GM12878 (cell line): ENCODE measurements at regions not wholly inside any gene's neighbourhood (a gene's known extent, or its start where the extent isn't known, plus 50 kb on each side); places are given as distances from the start of the nearest gene placed in this dataset.
"Not testable (repeated sequence)": the region's sequence is repeated elsewhere in the genome, so short reads cannot be mapped to it uniquely, and the experiment has no call there.

ENCODE experiments used
- ATAC-seq: fragments of 200-7000 bp; cut with Tn5 transposase; 3 replicates; pipeline ENCODE4 v1.9.1; 2020; ENCODE audit warnings: mild to moderate bottlenecking, moderate library complexity
- BruUV-seq: library from RNA; stranded (reverse); fragments of 400-500 nt; replicated peaks from 2 replicates; lab custom pipeline; 2021; lab: Mats Ljungman, UMichigan
- CTCF ChIA-PET: fragments of 300-600 bp; sonication (Branson Sonifier 250); formaldehyde crosslinking; extraction: SDS; loops from one replicate; lab custom pipeline; 2021; ENCODE audit warnings: inconsistent platforms; lab: Yijun Ruan, JAX
- POLR2A ChIA-PET: fragments of 350-600 bp; formaldehyde crosslinking; extraction: SDS; loops from one replicate; lab custom pipeline; 2021; ENCODE audit warnings: inconsistent platforms; lab: Charles Lee
- RAD21 ChIA-PET: fragments of 300-600 bp; sonication (Branson Sonifier 250); formaldehyde crosslinking; loops from one replicate; lab custom pipeline; 2023; ENCODE audit warnings: antibody characterized with exemption; ENCODE audit not compliant: unreplicated experiment; lab: Charles Lee
- SMC1A ChIA-PET: fragments of 300-600 bp; sonication (Branson Sonifier 250); formaldehyde crosslinking; loops from one replicate; lab custom pipeline; 2023; ENCODE audit not compliant: unreplicated experiment, uncharacterized antibody; lab: Charles Lee
- DNase-seq: peaks from one replicate; pipeline ENCODE4 v3.0.0-alpha.2; 2011; ENCODE audit warnings: low read depth, low spot score
- FAIRE-seq: peaks from 3 replicates; lab custom pipeline; 2011; peaks lifted over from hg19 to GRCh38; lab: Jason Lieb, UNC
- H2AFZ ChIP-seq: 2 replicates; pipeline ENCODE4 v1.6.0; 2011; ENCODE audit warnings: low read depth, low read length, control low read depth; ENCODE audit not compliant: control insufficient read depth
- H3K27ac ChIP-seq: 2 replicates; pipeline ENCODE4 v1.5.1; 2011; ENCODE audit warnings: control low read depth; ENCODE audit not compliant: control insufficient read depth, insufficient read depth
- H3K27me3 ChIP-seq, 2 experiments: replicated peaks in 1 of 2; 2 replicates each; pipeline versions ENCODE4 v1.6.0 to v1.6.1; 2011; ENCODE audit warnings: low read length in 1 of 2; ENCODE audit not compliant: control insufficient read depth in 2 of 2, insufficient read depth in 2 of 2
- H3K36me3 ChIP-seq, 2 experiments: 2 replicates each; pipeline ENCODE4 v1.5.1; 2011; ENCODE audit warnings: low read length in 1 of 2; ENCODE audit not compliant: control insufficient read depth in 2 of 2, insufficient read depth in 2 of 2
- H3K4me1 ChIP-seq: 2 replicates; pipeline ENCODE4 v1.6.1; 2011; ENCODE audit warnings: mild to moderate bottlenecking, low read length, moderate library complexity, mixed read lengths; ENCODE audit not compliant: control insufficient read depth, insufficient read depth
- H3K4me2 ChIP-seq: 2 replicates; pipeline ENCODE4 v1.6.0; 2011; ENCODE audit warnings: control low read depth; ENCODE audit not compliant: control insufficient read depth, insufficient read depth
- H3K4me3 ChIP-seq: fragments of 200-600 bp; sonication (generic); 2 replicates; pipeline ENCODE4 v1.5.1; 2016
- H3K79me2 ChIP-seq: 2 replicates; pipeline ENCODE4 v1.6.0; 2011; ENCODE audit warnings: low read length; ENCODE audit not compliant: control insufficient read depth, insufficient read depth
- H3K9ac ChIP-seq: 2 replicates; pipeline ENCODE4 v1.8.0; 2011; ENCODE audit warnings: low read length, control low read depth, mixed read lengths; ENCODE audit not compliant: control insufficient read depth, insufficient read depth
- H3K9me3 ChIP-seq: replicated peaks from 3 replicates; pipeline ENCODE4 v1.5.1; 2011; ENCODE audit warnings: mild to moderate bottlenecking, low read length; ENCODE audit not compliant: control insufficient read depth, insufficient read depth
- H4K20me1 ChIP-seq: 2 replicates; pipeline ENCODE4 v1.6.0; 2011; ENCODE audit not compliant: control insufficient read depth, insufficient read depth
- WGBS: methylation state at CpG from one replicate; pipeline ENCODE4 v1.1.6; 2016; ENCODE audit warnings: low lambda C conversion rate; ENCODE audit not compliant: insufficient replicate concordance, insufficient coverage; ENCODE audit errors: missing lambda C conversion rate; 5-methylcytosine and 5-hydroxymethylcytosine counted together
- in situ Hi-C: fragments of 300-500 bp; cut with MboI; formaldehyde crosslinking; loops from 9 replicates; pipeline ENCODE4 v1.14.3; 2018; ENCODE audit warnings: mixed read lengths
- intact Hi-C: fragments of 100-400 bp; cut with micrococcal nuclease; formaldehyde crosslinking; loops from one replicate; pipeline ENCODE4 v1.14.2; 2022; ENCODE audit not compliant: unreplicated experiment

DNA sequence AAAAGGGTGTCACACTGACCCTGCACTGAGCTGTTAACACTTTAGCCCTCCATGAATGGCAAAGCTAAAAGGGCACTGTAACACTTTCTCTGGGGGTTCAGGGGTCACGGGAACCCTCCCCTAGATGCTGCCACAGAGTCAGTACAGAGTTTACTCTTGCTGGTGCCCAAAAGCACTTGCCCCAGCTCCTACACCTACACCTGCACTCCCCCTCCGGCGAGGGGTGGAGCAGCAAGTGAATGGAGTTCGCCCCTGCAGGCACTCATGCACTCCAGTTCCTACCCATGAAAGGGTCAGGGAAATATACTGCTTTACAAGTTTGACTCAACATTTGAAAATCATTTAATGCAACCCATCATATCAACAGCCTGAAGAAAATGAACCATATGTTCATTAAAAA, 355.7 kb upstream of the SPATA31A3 start:
- BruUV-seq, SMC1A ChIA-PET, CTCF ChIA-PET, H3K27me3 ChIP-seq, FAIRE-seq, DNase-seq, H4K20me1 ChIP-seq, H2AFZ ChIP-seq, H3K4me1 ChIP-seq, H3K27ac ChIP-seq, RAD21 ChIA-PET, ATAC-seq, H3K79me2 ChIP-seq, POLR2A ChIA-PET, H3K4me3 ChIP-seq, H3K4me2 ChIP-seq, H3K9ac ChIP-seq, H3K9me3 ChIP-seq, intact Hi-C loops, in situ Hi-C loops, H3K36me3 ChIP-seq: not testable (repeated sequence)
- no CpG with 5 or more reads among the region's 4 CpGs for WGBS

GRCh38 chr9:67339216-67339615, 346.9 kb upstream of the SPATA31A3 start:
- intact Hi-C loops, H3K9me3 ChIP-seq, ATAC-seq, in situ Hi-C loops, POLR2A ChIA-PET, RAD21 ChIA-PET, BruUV-seq, H3K27ac ChIP-seq, H3K4me1 ChIP-seq, CTCF ChIA-PET, FAIRE-seq, H2AFZ ChIP-seq, SMC1A ChIA-PET, DNase-seq, H3K4me2 ChIP-seq, H3K27me3 ChIP-seq, H3K79me2 ChIP-seq, H3K36me3 ChIP-seq, H3K9ac ChIP-seq, H3K4me3 ChIP-seq, H4K20me1 ChIP-seq: not testable (repeated sequence)
- no CpG with 5 or more reads among the region's 7 CpGs for WGBS

DNA sequence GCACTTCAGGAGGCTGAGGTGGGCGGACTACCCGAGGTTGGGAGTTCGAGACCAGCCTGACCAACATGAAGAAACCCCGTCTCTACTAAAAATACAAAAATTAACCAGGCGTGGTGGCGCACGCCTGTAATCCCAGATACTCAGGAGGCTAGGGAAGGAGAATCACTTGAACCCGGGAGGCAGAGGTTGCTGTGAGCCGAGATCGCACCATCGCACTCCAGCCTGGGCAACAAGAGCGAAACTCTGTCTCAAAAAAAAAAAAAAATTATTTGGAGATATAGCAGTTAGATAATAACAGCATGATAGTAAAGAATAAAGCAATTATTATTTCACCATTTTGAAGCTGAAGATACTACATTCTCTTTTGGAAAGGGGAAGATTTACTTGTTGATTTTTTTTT, 345.9 kb upstream of the SPATA31A3 start:
- RAD21 ChIA-PET, H3K4me1 ChIP-seq, FAIRE-seq, ATAC-seq, H3K9ac ChIP-seq, H3K4me2 ChIP-seq, POLR2A ChIA-PET, H3K4me3 ChIP-seq, H3K27ac ChIP-seq, H3K27me3 ChIP-seq, DNase-seq, H3K9me3 ChIP-seq, intact Hi-C loops, H2AFZ ChIP-seq, H3K36me3 ChIP-seq, H4K20me1 ChIP-seq, SMC1A ChIA-PET, CTCF ChIA-PET, in situ Hi-C loops, BruUV-seq, H3K79me2 ChIP-seq: not testable (repeated sequence)
- 60% methylated on average over 8 of the region's 12 CpGs for WGBS

GRCh38 chr9:67334727-67335572, 342.6 kb upstream of the SPATA31A3 start:
- POLR2A ChIA-PET, intact Hi-C loops, H3K79me2 ChIP-seq, BruUV-seq, H3K36me3 ChIP-seq, H3K27ac ChIP-seq, CTCF ChIA-PET, H3K4me2 ChIP-seq, H4K20me1 ChIP-seq, DNase-seq, in situ Hi-C loops, SMC1A ChIA-PET, H2AFZ ChIP-seq, FAIRE-seq, H3K9ac ChIP-seq, RAD21 ChIA-PET, H3K9me3 ChIP-seq, H3K4me3 ChIP-seq, H3K27me3 ChIP-seq, H3K4me1 ChIP-seq: not testable (repeated sequence)
- no CpG with 5 or more reads among the region's 9 CpGs for WGBS
- 0 out of 3 replicates have a peak, but pooled peaks have one; percentile 21 for ATAC-seq
